ENCODE measurements at regions not wholly inside any gene's neighbourhood (a gene's known extent, or its start where the extent isn't known, plus 50 kb on each side); places are given as distances from the start of the nearest gene placed in this dataset.

DNA sequence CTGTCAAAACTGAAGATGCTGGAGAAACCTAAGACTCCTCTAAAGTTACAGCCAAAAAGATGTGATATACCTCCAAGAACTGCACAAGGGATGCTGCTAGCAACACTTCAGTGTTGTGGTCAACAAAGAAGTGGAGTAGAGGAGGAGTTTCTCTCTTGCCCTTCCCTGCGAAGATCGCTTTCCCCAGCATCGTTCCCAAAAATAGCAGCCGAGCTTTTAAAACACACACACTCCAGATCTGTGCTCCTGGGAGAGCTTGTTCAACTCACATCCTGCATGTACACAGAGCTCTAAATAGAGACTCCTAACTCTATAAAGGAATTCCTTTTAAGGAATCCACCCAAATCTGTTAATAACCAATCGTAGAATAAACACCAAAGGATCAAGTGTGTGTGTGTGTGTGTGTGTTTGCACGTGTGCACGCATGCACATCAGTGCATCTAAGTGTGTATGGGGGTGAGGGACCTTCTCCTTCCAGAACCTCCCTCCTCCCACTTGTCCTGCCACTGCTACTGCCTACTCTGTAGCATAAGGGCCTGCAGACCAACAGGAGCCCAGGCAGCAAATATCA lies 58.5 kb downstream of the PSMG1 start:
- no peak for DNase-seq (ENCODE audit: low read depth in 4 of 4, low spot score in 2 of 4)

DNA sequence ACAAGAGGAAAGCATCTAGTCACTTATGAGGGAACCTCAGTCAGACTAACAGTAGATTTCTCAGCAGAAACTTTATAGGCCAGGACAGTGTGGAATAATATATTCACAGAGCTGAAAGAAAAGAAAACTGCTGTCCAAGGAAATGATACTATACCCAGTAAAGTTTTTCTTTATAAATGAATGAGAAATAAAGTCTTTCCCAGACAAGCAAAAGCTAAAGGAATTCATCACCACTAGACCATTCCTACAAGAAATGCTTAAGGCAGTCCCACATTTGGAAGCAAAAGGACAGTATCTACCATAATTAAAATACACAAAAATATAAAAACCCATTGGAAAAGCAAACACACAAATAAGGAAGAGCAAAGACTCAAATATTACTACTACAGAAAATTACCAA lies 59.9 kb downstream of the PSMG1 start:
- no peak for DNase-seq (ENCODE audit: low read depth in 4 of 4, low spot score in 2 of 4)

DNA sequence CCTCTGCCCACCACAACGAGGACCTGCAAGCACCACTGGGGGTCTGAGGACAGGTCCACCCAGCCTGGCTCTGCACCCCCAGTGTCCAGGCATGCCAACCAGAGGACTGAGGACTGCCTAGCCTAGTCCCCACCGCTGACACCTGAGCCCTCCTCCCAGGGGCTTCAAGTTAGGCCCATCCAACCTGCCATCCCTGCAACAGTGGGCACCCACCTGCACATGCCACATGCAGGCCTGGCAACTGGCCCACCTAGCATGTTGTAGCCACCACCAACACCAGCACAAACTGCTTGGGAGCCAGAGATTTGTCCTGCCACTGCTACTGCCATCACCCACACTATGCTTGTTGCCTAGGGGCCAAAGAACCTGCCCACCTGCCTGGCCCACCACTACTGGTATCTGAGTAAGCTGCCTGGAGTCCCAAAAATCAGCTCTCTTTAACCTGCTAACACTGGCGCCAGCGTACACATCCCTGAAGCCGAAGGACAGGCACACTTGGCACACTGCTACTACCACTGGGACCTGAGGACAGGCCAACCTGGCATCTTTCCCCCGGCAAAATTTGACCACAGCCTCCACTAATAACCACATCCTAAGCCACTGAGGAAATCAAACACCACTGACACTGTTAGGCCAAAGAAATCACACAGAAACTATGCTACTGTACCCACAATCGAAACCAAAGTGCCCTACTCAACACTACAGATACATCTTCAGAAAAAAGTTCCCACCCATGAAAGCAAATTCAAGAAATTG lies 61.5 kb downstream of the PSMG1 start:
- no peak for DNase-seq (ENCODE audit: low read depth in 4 of 4, low spot score in 2 of 4)

DNA sequence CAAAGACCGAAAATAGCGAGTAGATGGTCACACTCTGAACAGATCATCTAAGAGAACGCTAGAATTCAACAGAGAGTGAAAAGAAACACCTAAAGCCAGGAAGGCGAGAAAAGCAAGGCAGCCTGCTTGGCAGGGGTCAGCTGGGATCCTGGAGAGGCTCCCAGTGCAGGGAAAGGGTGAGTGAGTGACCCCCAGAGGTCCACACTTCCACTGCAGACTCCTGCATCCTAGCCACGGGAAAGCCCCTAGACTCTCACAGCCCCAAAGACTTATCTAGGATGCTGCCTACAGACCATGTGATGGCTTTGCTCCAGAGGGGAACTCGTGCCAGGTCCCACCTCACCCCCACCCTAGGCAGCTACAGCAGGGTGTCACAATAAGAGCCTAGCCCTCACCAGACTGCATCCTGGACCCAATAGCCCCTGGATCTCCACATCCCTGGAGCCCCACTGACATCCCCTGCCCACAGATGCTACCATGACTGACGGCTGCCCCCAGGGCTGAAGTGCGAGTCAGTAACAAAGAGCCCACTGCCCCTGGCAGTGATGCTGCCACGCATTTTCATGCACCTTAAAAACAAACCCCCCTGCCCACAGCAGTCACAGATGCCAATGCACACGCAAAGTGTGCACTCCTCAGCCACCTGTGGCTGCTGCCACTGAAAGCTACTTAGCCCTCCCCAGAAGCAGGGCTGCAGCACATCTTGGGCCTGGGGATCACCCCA lies 62.2 kb downstream of the PSMG1 start:
- no peak for DNase-seq (ENCODE audit: low read depth in 4 of 4, low spot score in 2 of 4)

DNA sequence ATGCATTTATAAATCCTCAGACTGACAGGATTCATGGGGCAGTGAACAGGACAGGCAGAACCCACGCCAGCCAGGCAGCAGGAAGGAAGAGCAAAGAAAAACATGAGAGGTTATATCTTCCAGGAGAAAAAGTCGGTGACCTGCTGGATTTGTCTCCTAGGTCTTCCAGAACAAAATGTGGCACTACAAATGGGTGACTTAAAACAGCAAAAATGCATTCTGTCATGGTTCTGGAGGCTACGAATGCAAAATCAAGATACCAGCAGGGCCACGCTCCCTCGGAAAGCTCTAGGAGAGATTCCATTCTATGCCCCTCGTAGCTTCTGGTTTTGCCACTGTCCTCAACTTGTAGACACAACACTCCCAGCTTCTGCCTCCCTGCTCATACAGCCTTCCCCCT lies 63.4 kb downstream of the PSMG1 start:
- DNase-seq (ENCODE audit: low read depth in 4 of 4, low spot score in 2 of 4): no peak

DNA sequence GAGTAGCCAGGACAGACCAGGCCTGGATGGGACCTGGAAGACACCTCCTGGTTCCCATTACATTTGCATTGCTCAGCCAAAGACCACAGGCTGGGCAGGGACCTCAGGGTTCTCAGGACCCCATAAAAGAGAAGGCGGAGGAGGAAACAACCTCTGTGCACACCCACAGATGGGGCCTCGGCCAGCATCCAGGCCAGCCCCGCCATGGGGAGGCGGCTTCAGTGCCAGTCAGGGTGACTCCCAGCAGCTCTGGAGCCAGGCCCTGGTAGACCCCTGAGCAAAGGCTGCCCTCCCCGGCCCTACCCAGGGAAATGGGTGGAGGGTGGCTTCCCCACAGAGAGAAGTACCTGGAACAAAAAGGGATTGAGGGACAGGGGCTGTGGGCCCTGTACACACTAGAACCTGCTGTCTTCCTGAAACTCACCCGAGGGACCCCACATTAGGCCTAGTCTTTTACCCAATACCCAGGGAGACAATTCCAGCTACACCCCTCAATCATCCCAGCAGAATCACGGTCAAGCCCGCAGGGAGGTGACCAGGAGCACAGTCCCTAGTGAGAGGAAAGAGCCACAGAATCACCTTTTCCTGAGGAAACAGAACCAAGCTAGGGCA lies 64.5 kb downstream of the PSMG1 start:
- DNase-seq (ENCODE audit: low read depth in 4 of 4, low spot score in 2 of 4): no peak

DNA sequence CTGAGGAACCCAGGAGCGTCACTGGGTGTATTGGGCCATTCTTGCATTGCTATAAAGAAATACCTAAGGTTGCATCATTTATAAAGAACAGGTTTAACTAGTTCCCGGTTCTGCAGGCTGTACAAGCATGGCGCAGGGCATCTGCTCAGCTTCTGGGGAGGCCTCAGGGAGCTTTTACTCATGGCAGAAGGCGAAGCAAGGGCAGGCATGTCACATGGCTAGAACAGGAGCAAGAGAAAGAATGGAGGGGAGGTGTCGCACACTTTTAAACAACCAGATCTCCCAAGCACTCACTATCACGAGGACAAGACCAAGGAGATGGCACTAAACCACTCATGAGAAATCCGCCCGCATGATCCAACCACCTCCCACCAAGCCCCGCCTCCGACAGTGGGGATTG lies 65.2 kb downstream of the PSMG1 start:
- DNase-seq (ENCODE audit: low read depth in 4 of 4, low spot score in 2 of 4): no peak

DNA sequence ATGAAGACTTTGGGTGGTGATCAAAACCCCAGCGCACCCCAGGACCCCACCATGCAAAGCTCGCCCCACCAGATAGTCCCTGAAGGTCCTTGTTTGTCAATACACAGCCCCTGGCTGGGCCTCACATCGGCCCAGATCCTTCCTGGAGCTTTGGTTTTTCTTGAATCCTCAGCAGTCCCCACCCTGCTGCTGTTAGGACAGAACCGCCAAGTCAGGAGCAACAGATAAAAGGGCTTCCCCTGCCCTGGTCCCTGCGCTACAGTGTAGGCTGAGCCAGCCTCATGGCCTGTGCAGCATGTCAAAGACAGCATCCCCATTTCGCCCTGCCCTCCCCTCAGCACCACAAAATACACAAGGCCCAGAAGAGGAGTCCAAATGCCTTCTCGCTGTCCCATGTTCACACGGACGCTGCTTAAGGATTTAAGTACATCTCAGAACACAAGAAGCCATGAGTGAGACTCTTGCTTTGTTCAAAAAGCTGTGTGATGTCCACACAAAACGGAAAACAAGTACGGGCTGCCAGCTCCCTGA lies 65.7 kb downstream of the PSMG1 start:
- DNase-seq (ENCODE audit: low read depth in 4 of 4, low spot score in 2 of 4): no peak

DNA sequence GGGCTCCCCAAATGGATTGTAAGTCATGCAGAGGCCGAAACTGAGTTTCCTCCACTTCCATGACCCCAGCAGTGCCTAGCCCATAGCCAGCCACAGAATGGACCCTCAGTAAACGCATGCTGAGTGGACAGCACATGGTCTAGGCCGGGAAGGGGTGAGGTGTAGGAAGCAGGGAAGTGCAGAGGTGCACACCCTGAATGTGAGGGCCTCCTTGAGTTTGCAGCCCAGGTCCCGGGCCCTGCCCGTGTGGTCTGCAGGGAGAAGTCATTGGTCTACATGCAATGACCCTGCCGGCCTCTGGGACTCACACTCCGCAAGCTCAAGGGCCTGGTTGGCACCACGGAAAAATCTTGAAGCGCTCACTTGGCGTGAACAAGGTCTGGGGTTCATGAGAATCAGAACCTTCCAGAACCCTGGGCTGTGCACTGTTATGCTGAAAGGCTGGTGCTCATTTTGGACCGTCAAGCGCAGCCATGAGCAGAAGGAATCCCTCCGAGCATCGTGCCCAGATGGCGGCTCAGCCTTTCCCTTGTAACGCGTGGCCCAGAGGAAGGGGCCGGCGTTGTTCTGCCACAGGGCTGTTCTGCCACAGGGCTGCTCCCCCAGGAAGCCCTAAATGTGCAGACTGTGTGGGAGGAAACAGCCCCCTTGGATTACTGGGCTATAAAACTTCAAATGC lies 66.4 kb downstream of the PSMG1 start:
- no peak for DNase-seq (ENCODE audit: low read depth in 4 of 4, low spot score in 2 of 4)

DNA sequence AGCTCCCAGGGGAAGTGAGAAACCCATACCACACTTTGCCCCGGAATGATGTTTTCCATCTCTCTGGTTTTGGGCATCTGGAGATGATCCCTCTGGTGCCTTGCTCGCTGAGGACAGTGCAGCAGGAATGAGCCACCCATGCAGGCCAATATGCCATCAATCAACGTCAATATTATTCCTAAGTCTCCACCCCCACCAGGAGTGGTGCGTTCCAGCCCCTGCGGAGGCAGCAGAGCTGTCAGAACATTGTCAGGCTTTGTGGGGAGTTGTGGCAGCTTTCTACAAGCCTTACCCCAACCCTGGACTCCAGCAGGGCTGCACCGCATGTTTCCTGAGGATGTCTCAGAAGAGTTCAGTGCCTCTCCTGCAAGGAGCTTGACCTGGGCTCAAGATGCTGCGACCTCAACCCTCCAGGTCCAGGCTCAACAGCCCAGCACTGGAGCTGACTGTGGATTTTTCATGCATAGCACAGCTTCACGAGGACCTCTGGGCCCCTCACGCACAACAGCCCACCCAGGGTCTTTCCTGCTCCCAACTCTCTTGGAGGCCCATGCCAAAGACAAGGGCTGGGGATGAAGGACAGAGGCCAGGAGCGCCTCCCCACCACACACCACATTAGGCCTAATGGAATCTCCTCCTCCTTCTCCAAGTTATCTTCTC lies 67.5 kb downstream of the PSMG1 start:
- DNase-seq (ENCODE audit: low read depth in 4 of 4, low spot score in 2 of 4): no peak

DNA sequence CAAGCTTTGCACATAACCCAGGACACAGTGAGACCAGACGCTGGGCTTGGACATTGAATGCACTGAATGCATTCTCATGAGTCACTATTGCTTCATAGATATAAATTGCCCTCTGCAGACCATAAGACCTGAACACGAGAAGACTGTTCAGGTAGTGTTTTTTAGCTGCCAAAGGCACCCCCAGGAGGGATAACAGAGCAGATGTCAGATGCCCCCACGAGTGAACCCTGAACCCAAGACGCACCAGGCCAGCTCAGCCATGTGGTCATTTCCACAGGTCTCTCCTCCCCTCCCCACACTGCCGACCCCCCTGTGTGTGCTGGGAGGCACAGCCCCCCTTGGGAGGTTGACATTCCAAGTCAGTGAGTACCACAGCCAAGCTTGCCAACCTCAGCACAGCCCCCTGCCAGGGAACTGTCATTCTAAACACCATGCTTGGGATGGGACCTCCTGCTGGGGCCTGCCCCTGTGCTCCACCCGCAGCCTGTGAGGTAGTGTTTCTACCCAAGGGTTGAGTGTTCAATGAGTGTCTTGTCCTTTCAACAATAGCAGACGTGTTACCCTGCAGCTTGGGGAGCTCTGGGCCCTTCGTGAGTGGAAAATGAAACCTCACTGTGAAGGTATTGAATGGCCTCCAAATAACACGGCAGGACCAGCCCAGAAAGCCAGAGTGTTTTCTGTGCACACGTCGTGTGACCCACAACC lies 68.2 kb downstream of the PSMG1 start:
- no peak for DNase-seq (ENCODE audit: low read depth in 4 of 4, low spot score in 2 of 4)

DNA sequence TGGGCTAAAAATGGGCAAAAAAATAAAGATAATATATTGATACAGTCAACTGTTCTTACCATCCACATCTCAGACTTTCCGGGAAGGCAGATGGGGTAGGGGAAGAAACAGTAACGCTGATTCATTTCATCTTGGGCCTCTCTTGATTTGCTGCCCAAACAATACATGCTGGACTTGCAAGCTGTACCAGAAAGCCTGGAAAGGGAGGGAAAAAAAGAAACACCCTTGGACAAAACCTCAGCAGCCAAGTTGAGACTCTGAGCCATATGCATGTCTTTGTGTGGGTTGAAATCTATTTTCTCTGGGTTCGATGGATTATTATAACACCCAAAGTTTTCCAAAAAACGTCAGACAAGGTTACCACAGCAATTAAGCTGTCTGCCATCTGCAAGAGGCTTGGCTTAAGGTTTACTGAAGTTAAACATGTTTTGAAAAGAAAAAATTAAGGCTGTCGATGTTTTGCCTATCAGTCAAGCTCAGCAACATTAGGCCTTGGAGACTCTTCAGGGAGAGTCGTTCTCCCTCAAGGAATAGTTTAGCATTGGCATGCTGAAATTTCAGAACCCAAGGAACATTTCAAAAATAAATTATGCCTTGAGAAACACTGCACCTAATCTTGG lies 71.2 kb downstream of the PSMG1 start:
- no peak for DNase-seq (ENCODE audit: low read depth in 4 of 4, low spot score in 2 of 4)

DNA sequence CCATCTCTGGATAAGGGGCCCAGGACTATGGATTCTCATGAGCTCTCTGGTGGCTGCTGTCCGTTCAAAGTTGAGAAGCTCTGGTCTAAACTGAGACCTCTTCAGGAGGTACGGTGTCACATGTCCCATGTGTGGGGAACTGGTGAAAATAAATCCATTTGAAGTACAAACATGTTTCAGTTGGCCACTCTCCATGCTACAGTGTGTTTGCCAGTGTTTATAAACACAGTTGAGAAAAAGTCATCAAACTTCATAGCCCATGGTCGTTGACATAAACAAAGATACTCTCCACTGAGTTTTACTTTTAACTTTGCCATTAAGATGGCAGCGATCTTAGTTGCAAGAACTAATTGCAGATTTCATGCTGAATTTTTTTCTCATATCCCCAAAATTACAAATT lies 72.8 kb downstream of the PSMG1 start:
- no peak for DNase-seq (ENCODE audit: low read depth in 4 of 4, low spot score in 2 of 4)

DNA sequence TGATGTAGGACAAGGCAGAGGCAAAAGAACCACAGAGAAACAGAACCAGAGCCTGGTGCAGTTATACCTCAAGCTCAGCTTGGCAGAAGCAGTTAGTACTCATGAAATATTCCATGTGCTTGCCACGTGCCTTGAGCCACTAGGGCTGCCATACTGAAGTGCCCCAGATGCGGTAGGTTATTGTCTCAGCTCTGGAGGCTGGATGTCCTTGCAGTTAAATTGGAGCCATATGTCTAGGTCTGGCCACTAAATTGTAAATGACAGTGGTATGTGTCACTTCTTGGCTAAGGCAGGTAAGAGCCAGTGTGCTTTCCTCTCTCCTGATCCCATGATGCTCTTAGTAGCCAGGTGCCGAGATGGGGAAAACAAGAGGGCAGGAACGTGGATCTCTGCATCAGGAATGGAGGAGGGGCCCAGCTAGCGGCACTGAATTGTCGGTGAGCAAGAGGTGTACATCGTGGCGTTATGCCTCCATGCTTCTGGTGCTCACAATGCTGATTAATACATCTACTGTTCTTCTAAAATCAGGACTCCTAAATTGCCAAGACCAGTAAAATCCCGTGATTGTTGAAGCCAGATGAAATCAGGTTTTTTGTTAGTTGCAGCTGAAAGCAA lies 73.5 kb downstream of the PSMG1 start:
- DNase-seq (ENCODE audit: low read depth in 4 of 4, low spot score in 2 of 4): no peak

DNA sequence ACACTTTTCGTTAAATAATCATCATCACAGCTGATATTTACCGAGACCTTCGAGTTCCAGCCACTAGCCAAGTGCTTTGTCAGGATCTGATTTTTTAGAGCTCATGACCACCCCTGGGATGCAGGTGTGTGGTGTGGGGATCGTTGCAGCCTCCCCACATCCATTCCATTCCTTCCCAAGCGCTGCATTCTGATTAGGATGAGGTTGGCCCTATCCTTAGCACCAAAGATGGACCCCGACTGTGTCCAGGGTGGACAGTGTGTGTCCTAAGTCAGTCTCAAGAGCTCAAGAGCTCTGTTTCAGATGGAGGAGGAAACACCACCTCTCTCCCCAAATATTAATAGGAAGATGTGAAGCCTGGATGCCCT lies 74.1 kb downstream of the PSMG1 start:
- DNase-seq (ENCODE audit: low read depth in 4 of 4, low spot score in 2 of 4): no peak

DNA sequence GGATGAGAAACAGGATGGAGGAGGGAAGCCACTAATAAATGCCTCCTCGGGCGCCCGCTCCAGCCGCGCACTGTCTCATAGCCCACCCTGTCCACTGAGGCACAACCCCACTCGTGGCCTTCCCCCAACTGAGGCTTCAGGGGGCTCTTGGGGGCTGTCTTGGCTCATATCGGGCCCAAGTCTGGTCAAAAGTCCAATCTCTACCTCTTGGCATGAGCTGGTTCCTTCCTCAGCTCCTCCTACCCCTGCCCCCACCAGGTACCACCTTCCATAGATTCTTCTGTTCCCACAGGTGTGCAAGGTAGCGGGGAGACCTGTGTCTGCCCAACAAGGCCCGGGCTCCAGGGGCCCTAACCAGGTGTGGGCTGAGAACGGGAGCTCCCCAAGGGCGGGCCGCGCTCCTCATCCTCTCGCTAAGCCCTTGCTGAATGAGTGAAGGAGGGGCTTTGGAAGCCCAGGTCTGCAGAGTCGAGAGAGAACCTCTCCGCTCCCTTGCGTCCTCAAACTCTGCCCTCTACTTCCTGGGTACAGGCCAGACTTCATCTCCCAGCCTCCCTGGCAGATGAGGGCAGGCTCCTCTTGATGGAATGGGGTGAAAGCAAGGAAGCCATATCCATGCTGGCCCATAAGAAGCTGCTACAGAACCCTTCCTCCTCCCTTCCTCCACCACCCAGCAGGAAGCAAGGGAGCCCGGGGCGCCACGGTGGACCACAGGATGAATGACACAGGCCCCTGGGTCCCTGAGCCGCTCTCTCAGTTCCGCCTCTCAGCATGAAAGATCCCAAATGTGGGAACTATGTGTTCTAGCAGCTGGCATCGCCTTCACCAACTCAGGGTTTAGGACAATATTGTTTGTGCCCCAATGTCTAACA lies 74.7 kb downstream of the PSMG1 start:
- no peak for DNase-seq (ENCODE audit: low read depth in 4 of 4, low spot score in 2 of 4)

DNA sequence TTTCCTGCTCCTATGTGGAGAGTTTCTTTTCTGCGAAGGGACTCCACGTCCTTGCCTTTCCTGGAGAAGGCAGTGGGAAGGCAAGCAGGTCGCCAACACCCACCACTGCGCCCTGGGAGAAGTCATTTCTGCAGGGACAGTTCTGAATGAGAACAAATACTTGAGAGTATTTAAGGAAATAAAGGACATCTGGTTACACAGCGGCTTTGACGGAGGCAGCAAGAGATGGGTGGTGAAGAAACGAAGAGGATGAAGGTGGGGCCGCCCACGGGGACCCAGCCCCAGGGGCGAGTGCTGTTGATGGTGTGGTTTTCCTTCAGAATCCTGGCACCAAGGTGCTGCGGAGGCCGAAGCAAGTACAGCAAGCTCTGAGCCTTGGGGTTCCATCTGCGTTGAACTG lies 75.5 kb downstream of the PSMG1 start:
- no peak for DNase-seq (ENCODE audit: low read depth in 4 of 4, low spot score in 2 of 4)

DNA sequence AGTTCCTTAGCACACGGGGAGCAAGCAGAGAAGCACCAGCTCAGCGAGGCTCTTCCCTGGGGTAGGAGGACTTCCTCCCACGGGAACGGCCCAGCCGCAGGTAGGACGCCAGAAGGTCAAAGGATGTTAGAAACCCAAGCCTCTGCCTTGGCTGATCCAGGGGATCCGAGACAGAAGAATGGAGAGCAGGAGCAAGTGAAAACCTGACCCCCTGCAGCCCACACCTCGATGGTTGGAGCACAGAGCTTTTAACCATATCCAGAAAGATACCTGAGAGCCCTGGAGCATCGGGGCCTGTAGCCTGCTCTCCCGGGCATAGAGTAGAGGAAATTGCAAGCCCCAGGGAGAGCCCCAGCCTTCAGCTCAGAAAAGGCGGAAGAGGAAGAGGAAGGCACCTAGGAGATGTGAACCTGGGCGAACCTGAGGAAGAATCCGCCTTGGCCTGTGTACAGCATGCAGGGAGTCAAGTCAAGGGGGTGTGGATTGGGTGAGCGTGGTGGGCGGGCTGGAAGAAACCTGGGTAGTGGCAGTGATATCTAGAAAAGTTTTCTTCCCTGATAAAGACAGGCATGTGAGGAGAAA lies 76.3 kb downstream of the PSMG1 start:
- no peak for DNase-seq (ENCODE audit: low read depth in 4 of 4, low spot score in 2 of 4)

Measured in left renal cortex interstitium (tissue), 4 donors.